ENCODE measurements at regions not wholly inside any gene's neighbourhood (a gene's known extent, or its start where the extent isn't known, plus 50 kb on each side); places are given as distances from the start of the nearest gene placed in this dataset.
"Not testable (repeated sequence)": the region's sequence is repeated elsewhere in the genome, so short reads cannot be mapped to it uniquely, and the experiment has no call there.

- DNase-seq (ENCODE audit: low read depth in 2 of 2) = no peak
These were observed 649.2 kb downstream of the ZEB2 start for GRCh38 chr2:143870696-143871095.

DNA sequence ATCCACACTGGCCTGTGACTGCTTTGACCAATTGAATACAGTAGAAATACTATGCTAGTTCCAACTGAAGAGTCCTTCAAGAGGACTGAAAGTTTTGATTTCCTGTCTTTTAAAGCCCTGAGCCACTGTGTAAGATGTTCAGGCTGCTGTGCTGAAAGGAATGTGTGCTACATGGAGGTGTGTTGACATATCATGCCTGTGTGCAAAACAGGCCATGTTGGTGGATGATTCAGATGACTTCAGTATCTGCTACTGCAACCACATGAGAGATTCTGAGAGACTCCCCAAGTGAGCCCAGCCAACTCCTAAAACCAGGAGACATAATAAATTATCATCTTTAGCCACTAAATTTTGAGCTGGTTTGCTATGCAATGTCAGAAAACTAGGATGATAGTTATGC lies 662.9 kb downstream of the ZEB2 start:
- no peak for DNase-seq (ENCODE audit: low read depth in 2 of 2)

GRCh38 chr2:143852759-143853158 lies 667.2 kb downstream of the ZEB2 start:
- no peak for DNase-seq (ENCODE audit: low read depth in 2 of 2)

DNA sequence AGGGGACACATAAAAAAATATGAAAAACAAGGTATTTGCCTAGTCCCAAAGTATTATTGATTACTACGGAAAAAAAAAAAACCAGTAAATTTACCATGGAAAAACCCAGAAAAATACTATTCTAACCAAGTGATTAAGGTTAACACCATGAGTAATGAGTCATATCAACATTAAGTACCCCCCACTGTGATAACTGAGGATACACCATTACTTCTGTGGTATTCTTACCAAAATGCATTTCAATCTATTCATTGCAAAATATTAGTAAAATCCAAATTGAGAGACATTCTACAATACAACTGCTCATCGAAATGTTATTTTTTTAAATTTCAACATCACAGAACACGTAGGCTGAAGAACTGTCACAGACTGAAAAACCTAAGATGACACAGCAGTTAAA lies 669.8 kb downstream of the ZEB2 start:
- no peak for DNase-seq (ENCODE audit: low read depth in 2 of 2)

DNA sequence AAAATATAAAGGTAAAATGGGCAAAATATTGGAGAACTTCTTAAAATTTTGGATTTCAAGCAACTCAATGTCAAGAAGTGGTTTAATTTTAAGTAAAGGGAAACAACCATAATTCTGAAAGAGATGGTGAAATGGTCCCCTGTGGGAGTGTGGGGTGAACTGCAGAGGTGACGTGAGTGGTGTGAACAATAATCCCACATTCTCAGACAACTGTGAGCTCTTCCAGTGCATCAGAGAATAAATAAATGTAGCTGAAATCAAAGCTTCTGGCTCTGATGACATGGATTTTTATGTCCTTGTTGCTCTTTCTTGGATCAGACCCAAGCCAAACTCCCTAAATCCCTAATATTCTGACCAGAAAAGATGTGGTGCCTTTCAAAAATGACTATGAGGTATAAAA lies 672.7 kb downstream of the ZEB2 start:
- DNase-seq (ENCODE audit: low read depth in 2 of 2) = no peak

GRCh38 chr2:143844986-143845385 lies 674.9 kb downstream of the ZEB2 start:
- no peak for DNase-seq (ENCODE audit: low read depth in 2 of 2)

DNA sequence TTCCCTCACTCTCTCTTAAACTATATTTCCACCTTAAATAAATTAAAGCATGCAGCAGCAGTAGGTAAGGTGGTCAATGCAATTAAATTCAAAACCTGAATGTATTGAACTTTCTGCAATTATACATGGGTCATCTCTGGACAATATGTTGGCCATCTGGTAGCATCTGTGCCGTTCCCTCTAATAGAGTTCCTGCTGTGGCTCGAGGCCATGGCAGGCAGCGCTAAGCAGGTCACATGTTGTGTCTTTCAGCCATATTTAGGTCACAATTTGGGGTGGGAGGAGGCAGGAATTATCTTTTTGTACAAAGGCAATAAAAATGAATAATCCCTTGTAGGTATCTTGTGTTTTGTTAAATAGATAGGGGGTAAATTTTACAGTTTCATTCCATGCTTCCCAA lies 676.2 kb downstream of the ZEB2 start:
- no peak for DNase-seq (ENCODE audit: low read depth in 2 of 2)

GRCh38 chr2:143842836-143843235 lies 677.1 kb downstream of the ZEB2 start:
- no peak for DNase-seq (ENCODE audit: low read depth in 2 of 2)

DNA sequence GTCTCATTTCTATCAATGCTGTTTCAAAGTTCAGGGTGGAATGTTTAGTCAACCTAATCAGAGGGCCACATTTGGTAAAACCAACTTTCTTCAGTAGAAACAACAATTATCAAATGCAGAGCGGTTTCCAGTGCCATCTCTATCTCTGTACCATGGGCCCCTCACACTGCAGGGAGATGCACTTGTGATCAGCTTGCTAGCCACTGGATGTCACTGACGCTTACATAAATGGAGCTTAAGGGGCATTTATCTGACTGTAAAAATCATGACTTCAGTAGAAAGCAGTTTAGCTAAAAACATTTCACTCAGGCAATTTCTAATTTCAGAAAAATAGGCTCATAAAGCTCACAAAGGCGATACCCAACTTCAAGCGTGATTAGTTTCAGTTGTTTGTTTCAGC lies 678.0 kb downstream of the ZEB2 start:
- no peak for DNase-seq (ENCODE audit: low read depth in 2 of 2)

- DNase-seq (ENCODE audit: low read depth in 2 of 2) = no peak
These were observed 679.3 kb downstream of the ZEB2 start for GRCh38 chr2:143840601-143841000.

- DNase-seq (ENCODE audit: low read depth in 2 of 2) = no peak
These were observed 679.7 kb downstream of the ZEB2 start for GRCh38 chr2:143840194-143840593.

- no peak for DNase-seq (ENCODE audit: low read depth in 2 of 2)
These were observed 680.5 kb downstream of the ZEB2 start for GRCh38 chr2:143839456-143839855.

- not testable (repeated sequence) for DNase-seq (ENCODE audit: low read depth in 2 of 2)
These were observed 682.9 kb downstream of the ZEB2 start for GRCh38 chr2:143837055-143837454.

GRCh38 chr2:143835481-143835880 lies 684.4 kb downstream of the ZEB2 start:
- DNase-seq (ENCODE audit: low read depth in 2 of 2) = no peak

DNA sequence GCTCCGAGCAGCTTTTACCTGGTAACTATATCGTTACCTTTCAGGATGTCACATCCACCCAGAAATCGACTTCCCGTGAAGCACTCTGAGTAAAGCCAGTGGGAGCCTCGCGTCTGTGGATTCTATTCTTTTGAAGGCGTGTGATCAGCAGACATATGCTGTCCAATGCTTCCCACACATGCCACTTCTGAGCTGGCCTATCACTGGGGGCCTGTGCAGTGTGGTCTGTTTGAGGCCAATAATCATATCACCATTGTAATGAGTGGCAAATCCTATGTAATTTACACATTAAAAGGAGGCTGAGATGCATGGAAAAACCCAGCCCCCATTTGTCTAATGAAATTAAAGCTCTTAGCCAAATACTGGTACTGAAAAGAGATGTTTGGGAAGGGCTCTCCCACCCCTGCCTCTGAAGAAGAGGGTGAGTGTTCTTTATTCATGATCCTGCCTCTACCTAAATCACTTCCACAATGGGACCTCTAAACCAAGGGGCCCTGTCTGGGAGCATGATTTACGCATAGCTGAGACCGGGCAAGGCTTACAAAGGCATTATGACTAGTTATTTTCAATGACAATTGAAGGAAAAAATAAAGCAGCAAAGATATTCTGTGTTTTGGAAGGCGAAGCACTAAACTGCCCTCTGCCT lies 686.8 kb downstream of the ZEB2 start:
- DNase-seq (ENCODE audit: low read depth in 2 of 2) = no peak

- DNase-seq (ENCODE audit: low read depth in 2 of 2) = no peak
These were observed 689.4 kb downstream of the ZEB2 start for GRCh38 chr2:143830476-143830875.

DNA sequence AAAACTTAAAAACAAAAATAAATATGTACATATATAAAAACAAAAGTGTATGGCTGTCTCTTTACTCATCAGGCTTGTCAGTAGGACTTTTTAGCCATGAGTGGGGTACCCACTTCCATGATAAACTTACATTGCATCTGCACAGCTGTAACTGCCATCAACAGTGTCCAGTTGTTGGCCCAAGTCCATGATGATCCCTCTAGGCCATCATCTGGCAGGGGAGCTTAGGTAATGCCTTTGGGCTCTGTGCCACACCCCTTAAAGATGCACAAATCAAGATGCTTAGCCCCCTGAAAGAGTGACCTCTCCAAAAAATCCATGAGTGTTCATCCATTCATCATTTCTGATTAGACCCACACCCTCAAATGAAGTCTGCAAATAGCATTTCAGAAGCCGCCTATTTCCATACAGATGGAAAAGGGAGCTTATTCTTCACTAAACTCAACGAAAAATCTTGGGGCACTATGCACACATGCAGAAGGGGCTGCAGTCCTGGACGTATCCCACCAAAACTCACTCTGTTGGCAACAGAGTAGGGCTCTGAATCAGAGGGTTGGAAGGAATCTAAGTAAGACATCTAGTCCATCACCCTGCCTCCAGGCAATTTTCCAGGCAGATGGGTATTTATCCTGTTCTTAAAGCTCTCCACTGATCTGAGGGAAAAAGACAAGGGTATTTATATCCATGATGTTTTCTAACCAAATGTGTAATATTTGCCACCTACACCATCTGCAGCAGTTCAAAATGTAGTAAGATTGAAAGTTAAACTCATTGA lies 691.0 kb downstream of the ZEB2 start:
- DNase-seq (ENCODE audit: low read depth in 2 of 2) = no peak

DNA sequence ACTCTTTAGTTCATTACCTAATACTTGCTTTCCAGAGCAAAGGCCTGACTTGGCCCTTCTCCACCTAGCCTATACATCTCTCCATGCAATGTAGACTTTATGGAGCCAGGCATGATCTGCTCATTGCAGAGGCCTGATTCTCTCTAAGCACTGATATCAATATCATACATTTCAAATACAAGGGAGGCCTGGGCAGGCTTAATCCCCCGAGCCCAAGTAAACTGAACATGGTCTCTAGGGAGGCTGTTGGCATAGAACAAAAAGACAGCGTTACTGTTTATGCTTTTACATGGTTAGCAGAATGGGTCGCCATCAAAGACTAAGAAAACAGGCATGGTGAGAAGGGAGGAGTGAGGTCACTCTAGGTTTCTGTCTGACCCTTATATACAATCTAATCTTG lies 695.1 kb downstream of the ZEB2 start:
- no peak for DNase-seq (ENCODE audit: low read depth in 2 of 2)

- DNase-seq (ENCODE audit: low read depth in 2 of 2) = no peak
These were observed 694.7 kb downstream of the ARHGAP15 start for GRCh38 chr2:143823876-143824275.

DNA sequence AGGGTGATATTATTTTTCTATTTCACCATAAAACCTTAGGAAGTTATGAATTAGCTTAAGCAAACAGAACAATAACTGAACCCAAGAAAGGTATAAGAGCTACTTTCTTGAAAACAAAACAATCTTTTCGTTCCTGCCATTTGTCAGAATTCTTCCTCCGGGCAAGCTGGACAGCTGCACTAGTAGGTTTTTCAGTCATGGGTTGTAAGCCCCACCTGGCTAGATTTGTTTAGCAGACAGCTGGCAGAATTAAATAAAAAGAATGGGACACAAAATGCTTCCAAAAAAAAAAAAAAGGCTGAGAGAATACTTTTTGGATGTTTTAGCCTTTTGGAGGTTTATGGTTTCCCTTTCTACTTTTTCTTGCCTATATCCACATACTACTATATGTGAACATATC lies 694.1 kb downstream of the ARHGAP15 start:
- no peak for DNase-seq (ENCODE audit: low read depth in 2 of 2)

- no peak for DNase-seq (ENCODE audit: low read depth in 2 of 2)
These were observed 693.5 kb downstream of the ARHGAP15 start for GRCh38 chr2:143822736-143823135.

GRCh38 chr2:143819764-143820163 lies 690.5 kb downstream of the ARHGAP15 start:
- no peak for DNase-seq (ENCODE audit: low read depth in 2 of 2)

DNA sequence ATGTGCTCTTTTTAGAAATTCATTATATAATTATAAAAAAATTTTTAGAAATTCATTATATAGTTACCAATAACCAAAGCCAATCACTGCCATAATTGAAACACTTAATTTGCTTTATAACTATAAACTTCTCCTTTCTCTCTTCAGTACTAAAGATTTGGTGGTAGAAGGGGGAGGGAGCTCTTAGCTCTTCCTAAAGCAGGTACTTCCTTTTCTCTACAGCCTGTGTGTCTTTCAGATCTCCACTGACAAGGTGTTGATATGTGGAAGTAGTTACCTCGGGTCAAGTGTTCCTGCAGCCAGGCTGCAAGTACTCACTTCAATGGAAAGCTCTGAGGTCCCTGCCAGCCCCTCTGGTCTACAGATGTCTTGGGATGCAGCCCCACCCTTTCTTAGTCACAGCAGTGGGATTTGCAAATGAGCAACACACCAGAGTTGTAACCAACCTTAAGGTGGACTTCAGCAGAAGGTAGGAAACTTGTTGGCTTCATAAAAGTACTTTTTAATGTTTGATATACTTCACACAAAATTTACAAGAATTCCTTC lies 690.0 kb downstream of the ARHGAP15 start:
- no peak for DNase-seq (ENCODE audit: low read depth in 2 of 2)

Data from stimulated activated CD4-positive, alpha-beta T cell treated with anti-CD3 and anti-CD28 coated beads, Interleukin-15, amount 100 ng/mL, for 48 hours (primary cell).